GM12878 (cell line): ENCODE measurements at regions not wholly inside any gene's neighbourhood (a gene's known extent, or its start where the extent isn't known, plus 50 kb on each side); places are given as distances from the start of the nearest gene placed in this dataset.

Experiments
- ATAC-seq: fragments of 200-7000 bp; cut with Tn5 transposase; 3 replicates; pipeline ENCODE4 v1.9.1; 2020; ENCODE audit warnings: mild to moderate bottlenecking, moderate library complexity
- BruUV-seq: library from RNA; stranded (reverse); fragments of 400-500 nt; replicated peaks from 2 replicates; lab custom pipeline; 2021; lab: Mats Ljungman, UMichigan
- CTCF ChIA-PET: fragments of 300-600 bp; sonication (Branson Sonifier 250); formaldehyde crosslinking; extraction: SDS; loops from one replicate; lab custom pipeline; 2021; ENCODE audit warnings: inconsistent platforms; lab: Yijun Ruan, JAX
- POLR2A ChIA-PET: fragments of 350-600 bp; formaldehyde crosslinking; extraction: SDS; loops from one replicate; lab custom pipeline; 2021; ENCODE audit warnings: inconsistent platforms; lab: Charles Lee
- RAD21 ChIA-PET: fragments of 300-600 bp; sonication (Branson Sonifier 250); formaldehyde crosslinking; loops from one replicate; lab custom pipeline; 2023; ENCODE audit warnings: antibody characterized with exemption; ENCODE audit not compliant: unreplicated experiment; lab: Charles Lee
- SMC1A ChIA-PET: fragments of 300-600 bp; sonication (Branson Sonifier 250); formaldehyde crosslinking; loops from one replicate; lab custom pipeline; 2023; ENCODE audit not compliant: unreplicated experiment, uncharacterized antibody; lab: Charles Lee
- DNase-seq: peaks from one replicate; pipeline ENCODE4 v3.0.0-alpha.2; 2011; ENCODE audit warnings: low read depth, low spot score
- FAIRE-seq: peaks from 3 replicates; lab custom pipeline; 2011; peaks lifted over from hg19 to GRCh38; lab: Jason Lieb, UNC
- H2AFZ ChIP-seq: 2 replicates; pipeline ENCODE4 v1.6.0; 2011; ENCODE audit warnings: low read depth, low read length, control low read depth; ENCODE audit not compliant: control insufficient read depth
- H3K27ac ChIP-seq: 2 replicates; pipeline ENCODE4 v1.5.1; 2011; ENCODE audit warnings: control low read depth; ENCODE audit not compliant: control insufficient read depth, insufficient read depth
- H3K27me3 ChIP-seq, 2 experiments: replicated peaks in 1 of 2; 2 replicates each; pipeline versions ENCODE4 v1.6.0 to v1.6.1; 2011; ENCODE audit warnings: low read length in 1 of 2; ENCODE audit not compliant: control insufficient read depth in 2 of 2, insufficient read depth in 2 of 2
- H3K36me3 ChIP-seq, 2 experiments: 2 replicates each; pipeline ENCODE4 v1.5.1; 2011; ENCODE audit warnings: low read length in 1 of 2; ENCODE audit not compliant: control insufficient read depth in 2 of 2, insufficient read depth in 2 of 2
- H3K4me1 ChIP-seq: 2 replicates; pipeline ENCODE4 v1.6.1; 2011; ENCODE audit warnings: mild to moderate bottlenecking, low read length, moderate library complexity, mixed read lengths; ENCODE audit not compliant: control insufficient read depth, insufficient read depth
- H3K4me2 ChIP-seq: 2 replicates; pipeline ENCODE4 v1.6.0; 2011; ENCODE audit warnings: control low read depth; ENCODE audit not compliant: control insufficient read depth, insufficient read depth
- H3K4me3 ChIP-seq: fragments of 200-600 bp; sonication (generic); 2 replicates; pipeline ENCODE4 v1.5.1; 2016
- H3K79me2 ChIP-seq: 2 replicates; pipeline ENCODE4 v1.6.0; 2011; ENCODE audit warnings: low read length; ENCODE audit not compliant: control insufficient read depth, insufficient read depth
- H3K9ac ChIP-seq: 2 replicates; pipeline ENCODE4 v1.8.0; 2011; ENCODE audit warnings: low read length, control low read depth, mixed read lengths; ENCODE audit not compliant: control insufficient read depth, insufficient read depth
- H3K9me3 ChIP-seq: replicated peaks from 3 replicates; pipeline ENCODE4 v1.5.1; 2011; ENCODE audit warnings: mild to moderate bottlenecking, low read length; ENCODE audit not compliant: control insufficient read depth, insufficient read depth
- H4K20me1 ChIP-seq: 2 replicates; pipeline ENCODE4 v1.6.0; 2011; ENCODE audit not compliant: control insufficient read depth, insufficient read depth
- CEBPB ChIP-seq, 2 experiments: fragments of 150-350 bp in 1 of 2; IDR thresholded peaks; 2 replicates each; pipeline ENCODE4 v1.6.1; 2012 to 2014; ENCODE audit warnings: low read depth in 2 of 2, low read length in 2 of 2, borderline replicate concordance in 1 of 2, inconsistent platforms in 1 of 2
- FOXM1 ChIP-seq: IDR thresholded peaks from 2 replicates; pipeline ENCODE4 v1.6.1; 2012; ENCODE audit warnings: low read depth, mild to moderate bottlenecking, inconsistent platforms, low read length, moderate library complexity
- IRF4 ChIP-seq: IDR thresholded peaks from 2 replicates; pipeline ENCODE4 v1.6.1; 2011; ENCODE audit warnings: low read depth, low read length
- MTA3 ChIP-seq: IDR thresholded peaks from 2 replicates; pipeline ENCODE4 v1.6.1; 2012; ENCODE audit warnings: low read length, inconsistent platforms, borderline replicate concordance
- RAD21 ChIP-seq: IDR thresholded peaks from 2 replicates; pipeline ENCODE4 v1.6.1; 2011; ENCODE audit warnings: mild to moderate bottlenecking, low read depth, low read length, moderate library complexity; ENCODE audit not compliant: insufficient read depth
- RELA ChIP-seq: fragments of 450-650 bp; IDR thresholded peaks from 2 replicates; pipeline ENCODE4 v1.8.0; 2014; ENCODE audit warnings: borderline replicate concordance; ENCODE audit not compliant: partially characterized antibody
- SIN3A ChIP-seq: IDR thresholded peaks from 2 replicates; pipeline ENCODE4 v1.6.1; 2012; ENCODE audit warnings: low read depth, low read length, improper control_type of control experiment
- SMC3 ChIP-seq: IDR thresholded peaks from 2 replicates; pipeline ENCODE4 v1.6.1; 2011; ENCODE audit warnings: low read length, improper control_type of control experiment, borderline replicate concordance
- SP1 ChIP-seq: IDR thresholded peaks from one replicate; pipeline ENCODE4 v1.6.1; 2011; ENCODE audit warnings: low read depth, low read length
- SREBF1 ChIP-seq: IDR thresholded peaks from 2 replicates; pipeline ENCODE4 v1.6.1; 2012; ENCODE audit warnings: mild to moderate bottlenecking, low read length
- TBL1XR1 ChIP-seq: IDR thresholded peaks from 2 replicates; pipeline ENCODE4 v1.6.1; 2012; ENCODE audit warnings: low read depth, low read length, improper control_type of control experiment
- TCF12 ChIP-seq: IDR thresholded peaks from 2 replicates; pipeline ENCODE4 v1.6.1; 2011; ENCODE audit warnings: low read depth, mild to moderate bottlenecking, low read length
- YBX1 ChIP-seq: fragments of 450-650 bp; IDR thresholded peaks from 2 replicates; pipeline ENCODE4 v1.6.1; 2016; ENCODE audit warnings: antibody characterized with exemption
- ZNF217 ChIP-seq: fragments of 450-650 bp; IDR thresholded peaks from 2 replicates; pipeline ENCODE4 v1.6.1; 2017; ENCODE audit warnings: antibody characterized with exemption, mild to moderate bottlenecking
- ZNF24 ChIP-seq: fragments of 450-650 bp; IDR thresholded peaks from 2 replicates; pipeline ENCODE4 v1.6.1; 2017; ENCODE audit warnings: antibody characterized with exemption, mild to moderate bottlenecking
- ZNF622 ChIP-seq: fragments of 450-650 bp; IDR thresholded peaks from 2 replicates; pipeline ENCODE4 v1.6.1; 2017; ENCODE audit warnings: mild to moderate bottlenecking, inconsistent platforms
- ZZZ3 ChIP-seq: IDR thresholded peaks from 2 replicates; pipeline ENCODE4 v1.6.1; 2011; ENCODE audit warnings: low read depth; ENCODE audit not compliant: control insufficient read depth, insufficient read length
- WGBS: methylation state at CpG from one replicate; pipeline ENCODE4 v1.1.6; 2016; ENCODE audit warnings: low lambda C conversion rate; ENCODE audit not compliant: insufficient replicate concordance, insufficient coverage; ENCODE audit errors: missing lambda C conversion rate; 5-methylcytosine and 5-hydroxymethylcytosine counted together
- in situ Hi-C: fragments of 300-500 bp; cut with MboI; formaldehyde crosslinking; loops from 9 replicates; pipeline ENCODE4 v1.14.3; 2018; ENCODE audit warnings: mixed read lengths
- intact Hi-C: fragments of 100-400 bp; cut with micrococcal nuclease; formaldehyde crosslinking; loops from one replicate; pipeline ENCODE4 v1.14.2; 2022; ENCODE audit not compliant: unreplicated experiment
- TF ChIP-seq, protein P1 (sequence below): fragments of 450-650 bp; IDR thresholded peaks from 2 replicates; pipeline ENCODE4 v1.6.1; 2017; ENCODE audit warnings: antibody characterized with exemption, mild to moderate bottlenecking, moderate library complexity

DNA sequence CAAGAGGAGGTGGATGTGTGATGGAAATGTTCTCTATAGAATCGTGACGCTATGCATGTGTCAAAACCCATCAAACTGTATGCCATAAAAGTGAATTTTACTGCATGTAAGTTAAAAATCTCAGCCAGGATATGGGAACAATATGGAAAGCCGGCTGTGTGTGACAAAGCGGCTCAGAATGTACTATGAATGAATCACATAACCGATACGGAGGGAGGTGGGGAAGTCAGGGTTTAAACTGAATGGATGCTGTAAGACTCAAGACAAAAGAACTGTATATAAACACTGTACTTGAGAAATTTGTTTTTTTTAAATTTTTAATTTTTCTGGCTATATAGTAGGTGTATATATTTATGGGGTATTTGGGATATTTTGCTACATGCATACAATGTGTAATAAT is 111.6 kb upstream of the PDE4B start (continued):
- TF ChIP-seq, protein P1, sequence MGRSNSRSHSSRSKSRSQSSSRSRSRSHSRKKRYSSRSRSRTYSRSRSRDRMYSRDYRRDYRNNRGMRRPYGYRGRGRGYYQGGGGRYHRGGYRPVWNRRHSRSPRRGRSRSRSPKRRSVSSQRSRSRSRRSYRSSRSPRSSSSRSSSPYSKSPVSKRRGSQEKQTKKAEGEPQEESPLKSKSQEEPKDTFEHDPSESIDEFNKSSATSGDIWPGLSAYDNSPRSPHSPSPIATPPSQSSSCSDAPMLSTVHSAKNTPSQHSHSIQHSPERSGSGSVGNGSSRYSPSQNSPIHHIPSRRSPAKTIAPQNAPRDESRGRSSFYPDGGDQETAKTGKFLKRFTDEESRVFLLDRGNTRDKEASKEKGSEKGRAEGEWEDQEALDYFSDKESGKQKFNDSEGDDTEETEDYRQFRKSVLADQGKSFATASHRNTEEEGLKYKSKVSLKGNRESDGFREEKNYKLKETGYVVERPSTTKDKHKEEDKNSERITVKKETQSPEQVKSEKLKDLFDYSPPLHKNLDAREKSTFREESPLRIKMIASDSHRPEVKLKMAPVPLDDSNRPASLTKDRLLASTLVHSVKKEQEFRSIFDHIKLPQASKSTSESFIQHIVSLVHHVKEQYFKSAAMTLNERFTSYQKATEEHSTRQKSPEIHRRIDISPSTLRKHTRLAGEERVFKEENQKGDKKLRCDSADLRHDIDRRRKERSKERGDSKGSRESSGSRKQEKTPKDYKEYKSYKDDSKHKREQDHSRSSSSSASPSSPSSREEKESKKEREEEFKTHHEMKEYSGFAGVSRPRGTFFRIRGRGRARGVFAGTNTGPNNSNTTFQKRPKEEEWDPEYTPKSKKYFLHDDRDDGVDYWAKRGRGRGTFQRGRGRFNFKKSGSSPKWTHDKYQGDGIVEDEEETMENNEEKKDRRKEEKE: no peak
- no peak for TF ChIP-seq RAD21
- TF ChIP-seq ZNF622: no peak
- TF ChIP-seq RELA: no peak
- TF ChIP-seq CEBPB (IDR thresholded peaks at IDR 0.05; ENCODE audit: borderline replicate concordance in 1 of 2, low read depth in 2 of 2, low read length in 2 of 2): no peak
- TF ChIP-seq MTA3: no peak
- no peak for TF ChIP-seq TCF12
- TF ChIP-seq IRF4: no peak
- no peak for TF ChIP-seq SIN3A

DNA sequence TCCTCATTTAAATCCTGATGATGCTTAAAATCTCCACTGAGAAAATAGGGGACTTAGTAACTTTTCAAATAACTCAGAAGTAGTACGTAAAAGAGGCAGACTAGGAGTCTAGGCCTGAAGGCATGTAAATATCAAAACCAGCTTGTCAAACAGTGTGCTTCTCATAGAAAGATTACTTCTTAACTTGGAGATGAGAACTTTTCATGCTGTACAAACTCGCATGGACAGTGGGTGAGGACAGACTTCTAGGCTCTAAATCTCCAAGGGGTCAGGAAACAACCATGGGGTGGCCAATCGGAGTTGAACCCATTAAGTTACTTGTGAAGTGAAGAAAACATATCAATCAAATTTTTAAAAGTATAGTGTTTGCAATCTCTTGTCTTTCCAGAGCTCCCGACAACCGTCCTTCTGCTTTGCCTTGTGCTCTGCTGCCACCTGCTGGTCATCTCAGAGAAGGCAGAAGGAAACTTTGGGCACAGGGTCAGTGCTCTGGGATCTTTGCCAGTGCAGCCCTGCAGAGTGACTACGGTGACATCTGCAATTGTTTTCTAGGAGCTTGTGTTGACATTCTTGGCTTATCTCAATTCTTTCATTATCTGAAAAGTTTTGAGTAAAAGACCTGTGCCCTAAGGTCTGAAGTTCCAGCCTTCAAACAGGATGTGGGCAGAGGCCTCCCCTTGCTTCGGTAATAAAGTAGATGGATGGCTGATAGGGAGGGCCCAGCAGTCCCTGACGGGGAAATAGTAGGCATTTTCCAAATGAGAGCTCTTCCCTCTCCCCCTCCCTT is 105.1 kb upstream of the PDE4B start:
- SMC1A ChIA-PET: interaction anchor here (0.6 to 1.9 kb wide), 15 partner anchors 9 to 628 kb away, joined by 3 to 21 read pairs (median 3); partner anchors contain the start of genes LEPR and LEPROT
- Histone ChIP-seq H3K4me2 (no peak overlapping the region), H3K36me3 (no peaks in the 10 kb centered on the region), H3K9ac (no peak overlapping the region), H3K4me1 (no peaks in the 10 kb centered on the region), H4K20me1 (no peaks in the 10 kb centered on the region), H3K27me3 (0 out of 4 replicates have a peak, but pooled peaks cover 0 to 4% of the 10 kb centered on the region in 2 experiments), H3K4me3 (no peak overlapping the region), H3K27ac (no peak overlapping the region), H3K79me2 (no peaks in the 10 kb centered on the region), H2AFZ (no peak overlapping the region), H3K9me3 (no peaks in the 10 kb centered on the region)
- peak; percentile 16 for DNase-seq
- ATAC-seq: peak; percentile 95
- in situ Hi-C loops: loop anchor here (5.0 kb wide), 2 partner anchors 450 to 630 kb away; no protein-coding TSS in a partner anchor
- BruUV-seq: no TSS peak
- RAD21 ChIA-PET: interaction anchor here (0.6 to 1.6 kb wide), 11 partner anchors 228 to 863 kb away, joined by 3 to 14 read pairs (median 5); no protein-coding TSS in a partner anchor
- POLR2A ChIA-PET: no interaction called here
- intact Hi-C loops: loop anchor here (1.0 to 5.0 kb wide), 5 partner anchors 256 to 1001 kb away; no protein-coding TSS in a partner anchor
- 4% methylated on average over 8 of the region's 8 CpGs for WGBS
- peak; percentile 84 for FAIRE-seq
- CTCF ChIA-PET: interaction anchor here (0.6 to 5.0 kb wide), 27 partner anchors 9 to 865 kb away, joined by 3 to 61 read pairs (median 7); no protein-coding TSS in a partner anchor
- TF ChIP-seq TBL1XR1 (no peak), SP1 (no peak), ZZZ3 (no peak), ZNF24 (no peak), SMC3 (peak; percentile 82; the same call in 1 of the 2 replicates), YBX1 (no peak), ZNF217 (no peak), RAD21 (peak; percentile 100), SREBF1 (no peak), FOXM1 (peak; percentile 40; the same call in 1 of the 2 replicates)
